OCI-LY3 (cell line): ENCODE measurements at regions not wholly inside any gene's neighbourhood (a gene's known extent, or its start where the extent isn't known, plus 50 kb on each side); places are given as distances from the start of the nearest gene placed in this dataset.

ENCODE experiments used
- CTCF ChIP-seq: fragments of 200-600, 300-600 bp; sonication (generic); IDR thresholded peaks from 2 replicates; pipeline ENCODE4 v1.5.1; 2014; ENCODE audit warnings: antibody characterized with exemption, low read length, low read depth
- EZH2phosphoT487 ChIP-seq: fragments of 200-600 bp; shearing (Covaris generic); IDR thresholded peaks from 2 replicates; pipeline ENCODE4 v1.6.1; 2018; ENCODE audit warnings: antibody characterized with exemption, mixed run types, low read depth

GRCh38 chr5:88325868-88326267, 57.2 kb upstream of the TMEM161B start:
- TF ChIP-seq CTCF (no peak), EZH2phosphoT487 (no peak)
